ENCODE measurements at regions not wholly inside any gene's neighbourhood (a gene's known extent, or its start where the extent isn't known, plus 50 kb on each side); places are given as distances from the start of the nearest gene placed in this dataset.

DNA sequence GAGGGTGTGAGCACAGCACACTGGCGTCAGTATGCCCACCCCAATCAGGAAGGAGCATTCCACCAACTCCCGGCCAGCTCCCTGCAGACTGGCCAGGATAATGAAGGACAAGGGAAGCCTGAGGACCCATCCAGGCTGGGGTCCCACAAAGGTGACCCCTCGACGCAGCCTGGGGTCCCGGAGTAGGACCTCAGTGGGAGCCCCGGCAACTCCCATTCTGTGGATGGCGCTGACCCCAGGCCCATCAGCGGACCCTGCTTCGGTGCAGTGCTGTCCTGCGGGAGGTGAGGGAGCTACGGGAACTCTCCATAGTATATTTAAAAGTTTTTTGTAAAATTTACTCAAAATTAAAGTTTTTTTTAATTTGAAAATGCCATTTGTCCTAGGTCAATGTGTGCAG lies 137.7 kb upstream of the NKX1-1 start:
- CTCF ChIA-PET: no interaction called here
- POLR2A ChIA-PET (ENCODE audit: low non-redundant PET): no interaction called here
- DNase-seq (ENCODE audit: low spot score): no peak
- TF ChIP-seq, protein P1, sequence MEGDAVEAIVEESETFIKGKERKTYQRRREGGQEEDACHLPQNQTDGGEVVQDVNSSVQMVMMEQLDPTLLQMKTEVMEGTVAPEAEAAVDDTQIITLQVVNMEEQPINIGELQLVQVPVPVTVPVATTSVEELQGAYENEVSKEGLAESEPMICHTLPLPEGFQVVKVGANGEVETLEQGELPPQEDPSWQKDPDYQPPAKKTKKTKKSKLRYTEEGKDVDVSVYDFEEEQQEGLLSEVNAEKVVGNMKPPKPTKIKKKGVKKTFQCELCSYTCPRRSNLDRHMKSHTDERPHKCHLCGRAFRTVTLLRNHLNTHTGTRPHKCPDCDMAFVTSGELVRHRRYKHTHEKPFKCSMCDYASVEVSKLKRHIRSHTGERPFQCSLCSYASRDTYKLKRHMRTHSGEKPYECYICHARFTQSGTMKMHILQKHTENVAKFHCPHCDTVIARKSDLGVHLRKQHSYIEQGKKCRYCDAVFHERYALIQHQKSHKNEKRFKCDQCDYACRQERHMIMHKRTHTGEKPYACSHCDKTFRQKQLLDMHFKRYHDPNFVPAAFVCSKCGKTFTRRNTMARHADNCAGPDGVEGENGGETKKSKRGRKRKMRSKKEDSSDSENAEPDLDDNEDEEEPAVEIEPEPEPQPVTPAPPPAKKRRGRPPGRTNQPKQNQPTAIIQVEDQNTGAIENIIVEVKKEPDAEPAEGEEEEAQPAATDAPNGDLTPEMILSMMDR (conservative IDR thresholded peaks at IDR 0.05; ENCODE audit: low read depth, low read length): no peak
- no peak for TF ChIP-seq EZH2 (IDR thresholded peaks at IDR 0.05; ENCODE audit: borderline replicate concordance, low read depth, low read length, poor library complexity, severe bottlenecking)
- Histone ChIP-seq H3K36me3 (ENCODE audit: insufficient read depth, low read length, poor library complexity, severe bottlenecking) (no peaks in the 10 kb centered on the region), H3K27ac (ENCODE audit: low read depth, low read length, poor library complexity, severe bottlenecking) (no peak overlapping the region), H3K27me3 (replicated peaks; ENCODE audit: insufficient read depth, low read depth, low read length, poor library complexity) (no peaks in the 10 kb centered on the region), H3K4me3 (ENCODE audit: low read depth, low read length, poor library complexity, severe bottlenecking) (no peak overlapping the region), H3K4me1 (ENCODE audit: insufficient read depth, low read length, poor library complexity, severe bottlenecking) (peaks cover 5% of the 10 kb centered on the region), H3K9me3 (ENCODE audit: low read depth, low read length, poor library complexity, severe bottlenecking) (no peaks in the 10 kb centered on the region)
- no TSS peak for BruUV-seq (replicated peaks)
- intact Hi-C loops (cut with micrococcal nuclease; ENCODE audit: unreplicated experiment): no loop called here

DNA sequence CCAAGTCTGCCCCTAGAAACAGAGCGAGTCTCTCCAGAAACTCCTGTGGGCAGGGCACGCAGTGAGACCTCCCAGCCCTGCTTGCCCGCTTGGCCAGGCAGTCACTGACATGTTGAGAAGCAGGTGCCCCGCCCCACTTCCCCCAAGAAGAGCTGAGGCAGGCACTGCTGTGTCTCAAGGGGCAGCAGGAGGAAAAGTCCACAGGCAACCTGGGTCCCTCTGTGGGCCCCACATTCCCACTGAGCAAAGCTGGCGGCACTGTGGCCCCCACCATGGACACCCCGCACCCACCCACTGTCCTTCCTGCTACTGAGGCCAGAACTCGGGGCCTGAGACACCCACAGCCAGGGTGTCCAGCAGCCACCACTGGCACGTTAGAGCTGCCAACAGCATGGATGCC lies 137.3 kb upstream of the NKX1-1 start:
- CTCF ChIA-PET: no interaction called here
- DNase-seq (ENCODE audit: low spot score): no peak
- no peak for TF ChIP-seq EZH2 (IDR thresholded peaks at IDR 0.05; ENCODE audit: borderline replicate concordance, low read depth, low read length, poor library complexity, severe bottlenecking)
- TF ChIP-seq, protein P1 (conservative IDR thresholded peaks at IDR 0.05; ENCODE audit: low read depth, low read length): no peak
- H3K4me3 ChIP-seq (ENCODE audit: low read depth, low read length, poor library complexity, severe bottlenecking): no peak overlapping the region
- no peaks in the 10 kb centered on the region for H3K9me3 ChIP-seq (ENCODE audit: low read depth, low read length, poor library complexity, severe bottlenecking)
- H3K27me3 ChIP-seq (replicated peaks; ENCODE audit: insufficient read depth, low read depth, low read length, poor library complexity): no peaks in the 10 kb centered on the region
- H3K27ac ChIP-seq (ENCODE audit: low read depth, low read length, poor library complexity, severe bottlenecking): no peak overlapping the region
- POLR2A ChIA-PET (ENCODE audit: low non-redundant PET): no interaction called here
- peaks cover 5% of the 10 kb centered on the region for H3K4me1 ChIP-seq (ENCODE audit: insufficient read depth, low read length, poor library complexity, severe bottlenecking)
- intact Hi-C loops (cut with micrococcal nuclease; ENCODE audit: unreplicated experiment): no loop called here
- no TSS peak for BruUV-seq (replicated peaks)
- H3K36me3 ChIP-seq (ENCODE audit: insufficient read depth, low read length, poor library complexity, severe bottlenecking): no peaks in the 10 kb centered on the region

DNA sequence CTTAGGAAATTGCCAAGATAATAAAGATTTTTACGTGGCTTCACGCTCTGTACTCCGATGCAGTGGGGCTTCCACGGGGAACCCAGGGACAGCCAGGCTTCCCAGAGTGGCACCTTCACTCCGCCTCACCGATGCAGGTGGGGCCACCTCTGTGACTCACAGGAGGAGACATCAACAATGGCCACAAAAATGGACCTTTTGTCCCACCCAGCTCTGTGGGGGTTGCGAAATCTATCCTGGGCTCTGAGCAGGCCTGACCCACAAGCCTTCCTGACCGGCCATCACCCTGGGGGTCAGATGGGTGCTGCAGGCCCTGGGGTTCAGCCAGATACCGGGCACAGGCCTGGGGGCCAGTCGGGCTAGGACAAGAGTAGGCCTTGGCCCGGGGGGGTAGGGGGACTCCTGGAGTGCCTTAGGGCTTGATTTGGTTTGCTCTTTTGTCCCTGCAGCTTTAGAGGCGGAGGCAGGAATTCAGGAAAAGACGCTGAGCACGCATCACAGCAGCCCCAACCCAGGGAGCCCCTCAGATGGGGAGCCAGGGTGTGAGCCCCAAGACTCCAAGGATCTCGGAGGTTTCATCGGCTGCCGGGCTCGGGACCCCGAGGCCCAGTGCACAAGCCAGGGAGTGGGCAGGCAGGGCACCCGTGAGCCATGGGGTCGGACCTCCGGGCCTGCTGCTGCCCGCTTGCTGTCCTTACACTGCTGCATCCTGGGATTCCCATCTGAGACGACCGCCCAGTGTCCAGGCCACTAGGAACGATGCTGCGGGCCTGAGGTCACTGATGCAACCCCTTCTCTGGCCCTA lies 136.5 kb upstream of the NKX1-1 start:
- no peak for DNase-seq (ENCODE audit: low spot score)
- Histone ChIP-seq H3K27me3 (replicated peaks; ENCODE audit: insufficient read depth, low read depth, low read length, poor library complexity) (no peaks in the 10 kb centered on the region), H3K4me3 (ENCODE audit: low read depth, low read length, poor library complexity, severe bottlenecking) (no peak overlapping the region), H3K36me3 (ENCODE audit: insufficient read depth, low read length, poor library complexity, severe bottlenecking) (no peaks in the 10 kb centered on the region), H3K27ac (ENCODE audit: low read depth, low read length, poor library complexity, severe bottlenecking) (no peak overlapping the region), H3K9me3 (ENCODE audit: low read depth, low read length, poor library complexity, severe bottlenecking) (no peaks in the 10 kb centered on the region), H3K4me1 (ENCODE audit: insufficient read depth, low read length, poor library complexity, severe bottlenecking) (peaks cover 5% of the 10 kb centered on the region)
- intact Hi-C loops (cut with micrococcal nuclease; ENCODE audit: unreplicated experiment): no loop called here
- CTCF ChIA-PET: interaction anchor here (0.6 kb wide), 1 partner anchor 171 kb away, joined by 3 read pairs; no protein-coding TSS in a partner anchor
- POLR2A ChIA-PET (ENCODE audit: low non-redundant PET): no interaction called here
- TF ChIP-seq, protein P1 (conservative IDR thresholded peaks at IDR 0.05; ENCODE audit: low read depth, low read length): no peak
- no peak for TF ChIP-seq EZH2 (IDR thresholded peaks at IDR 0.05; ENCODE audit: borderline replicate concordance, low read depth, low read length, poor library complexity, severe bottlenecking)
- BruUV-seq (replicated peaks): no TSS peak

All from A673 (cell line).